Peyer's patch (tissue), 4 donors: ENCODE measurements at regions not wholly inside any gene's neighbourhood (a gene's known extent, or its start where the extent isn't known, plus 50 kb on each side); places are given as distances from the start of the nearest gene placed in this dataset.

Source experiments
- DNase-seq, 3 donors: peaks; one replicate each; pipeline ENCODE4 v3.0.0-alpha.2; 2017 to 2019
- H3K27ac ChIP-seq, 4 donors: fragments of 200-600 bp; sonication (generic); one replicate each; pipeline ENCODE4 v1.5.1; 2016 to 2019
- H3K27me3 ChIP-seq, 2 donors: fragments of 200-600 bp; sonication (generic); one replicate each; pipeline ENCODE4 v1.5.1; 2019
- H3K36me3 ChIP-seq, 3 donors: fragments of 200-600 bp; sonication (generic); one replicate each; pipeline ENCODE4 v1.5.1; 2016 to 2019
- H3K4me1 ChIP-seq, 4 donors: fragments of 200-600 bp; sonication (generic); one replicate each; pipeline ENCODE4 v1.5.1; 2016 to 2019
- H3K4me3 ChIP-seq, 4 donors: fragments of 200-600 bp; sonication (generic); 1 replicate in 3 of 4; 2 replicates in 1 of 4; pipeline ENCODE4 v1.5.1; 2016 to 2019; ENCODE audit warnings: mild to moderate bottlenecking in 1 of 4
- H3K9me3 ChIP-seq, 4 donors: fragments of 200-600 bp; sonication (generic); one replicate each; pipeline ENCODE4 v1.5.1; 2016 to 2019; ENCODE audit warnings: mild to moderate bottlenecking in 1 of 4
- POLR2A ChIP-seq, 2 donors: fragments of 450-650 bp; IDR thresholded peaks; one replicate each; pipeline ENCODE4 v1.5.1; 2017; ENCODE audit warnings: antibody characterized with exemption in 2 of 2, mild to moderate bottlenecking in 2 of 2, moderate library complexity in 2 of 2
- TF ChIP-seq, protein P1 (sequence below), 6 experiments: fragments of 450-650 bp in 4 of 6; fragments of 200-600 bp in 2 of 6; sonication (generic) in 1 of 6; IDR thresholded peaks; one replicate each; pipeline ENCODE4 v1.5.1; 2017 to 2019; ENCODE audit warnings: antibody characterized with exemption in 6 of 6, mild to moderate bottlenecking in 3 of 6, moderate library complexity in 1 of 6

DNA sequence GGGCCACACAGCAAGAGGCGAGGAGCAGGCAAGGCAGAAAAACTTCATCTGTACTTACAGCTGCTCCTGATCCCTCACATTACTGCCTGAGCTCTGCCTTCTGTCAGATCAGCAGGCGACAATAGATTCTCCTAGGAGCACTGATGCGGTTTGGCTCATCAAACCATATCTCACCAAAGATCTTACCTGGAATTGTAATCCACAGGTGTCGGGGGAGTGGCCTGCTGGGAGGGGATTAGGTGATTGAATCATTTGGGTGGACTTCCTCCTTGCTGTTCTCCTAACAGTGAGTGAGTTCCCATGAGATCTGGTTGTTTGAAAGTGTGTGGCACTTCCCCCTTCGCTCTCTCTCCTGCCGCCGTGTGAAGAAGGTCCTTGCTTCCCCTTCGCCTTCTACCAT, 647.3 kb downstream of the SOCS6 start:
- Histone ChIP-seq H3K9me3 (no peaks in the 10 kb centered on the region), H3K4me3 (no peak overlapping the region), H3K4me1 (no peaks in the 10 kb centered on the region), H3K27ac (no peak overlapping the region), H3K36me3 (no peaks in the 10 kb centered on the region), H3K27me3 (no peaks in the 10 kb centered on the region)
- TF ChIP-seq, protein P1, sequence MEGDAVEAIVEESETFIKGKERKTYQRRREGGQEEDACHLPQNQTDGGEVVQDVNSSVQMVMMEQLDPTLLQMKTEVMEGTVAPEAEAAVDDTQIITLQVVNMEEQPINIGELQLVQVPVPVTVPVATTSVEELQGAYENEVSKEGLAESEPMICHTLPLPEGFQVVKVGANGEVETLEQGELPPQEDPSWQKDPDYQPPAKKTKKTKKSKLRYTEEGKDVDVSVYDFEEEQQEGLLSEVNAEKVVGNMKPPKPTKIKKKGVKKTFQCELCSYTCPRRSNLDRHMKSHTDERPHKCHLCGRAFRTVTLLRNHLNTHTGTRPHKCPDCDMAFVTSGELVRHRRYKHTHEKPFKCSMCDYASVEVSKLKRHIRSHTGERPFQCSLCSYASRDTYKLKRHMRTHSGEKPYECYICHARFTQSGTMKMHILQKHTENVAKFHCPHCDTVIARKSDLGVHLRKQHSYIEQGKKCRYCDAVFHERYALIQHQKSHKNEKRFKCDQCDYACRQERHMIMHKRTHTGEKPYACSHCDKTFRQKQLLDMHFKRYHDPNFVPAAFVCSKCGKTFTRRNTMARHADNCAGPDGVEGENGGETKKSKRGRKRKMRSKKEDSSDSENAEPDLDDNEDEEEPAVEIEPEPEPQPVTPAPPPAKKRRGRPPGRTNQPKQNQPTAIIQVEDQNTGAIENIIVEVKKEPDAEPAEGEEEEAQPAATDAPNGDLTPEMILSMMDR (IDR thresholded peaks at IDR 0.05), result no peak
- no peak for TF ChIP-seq POLR2A (IDR thresholded peaks at IDR 0.05)
- no peak for DNase-seq

DNA sequence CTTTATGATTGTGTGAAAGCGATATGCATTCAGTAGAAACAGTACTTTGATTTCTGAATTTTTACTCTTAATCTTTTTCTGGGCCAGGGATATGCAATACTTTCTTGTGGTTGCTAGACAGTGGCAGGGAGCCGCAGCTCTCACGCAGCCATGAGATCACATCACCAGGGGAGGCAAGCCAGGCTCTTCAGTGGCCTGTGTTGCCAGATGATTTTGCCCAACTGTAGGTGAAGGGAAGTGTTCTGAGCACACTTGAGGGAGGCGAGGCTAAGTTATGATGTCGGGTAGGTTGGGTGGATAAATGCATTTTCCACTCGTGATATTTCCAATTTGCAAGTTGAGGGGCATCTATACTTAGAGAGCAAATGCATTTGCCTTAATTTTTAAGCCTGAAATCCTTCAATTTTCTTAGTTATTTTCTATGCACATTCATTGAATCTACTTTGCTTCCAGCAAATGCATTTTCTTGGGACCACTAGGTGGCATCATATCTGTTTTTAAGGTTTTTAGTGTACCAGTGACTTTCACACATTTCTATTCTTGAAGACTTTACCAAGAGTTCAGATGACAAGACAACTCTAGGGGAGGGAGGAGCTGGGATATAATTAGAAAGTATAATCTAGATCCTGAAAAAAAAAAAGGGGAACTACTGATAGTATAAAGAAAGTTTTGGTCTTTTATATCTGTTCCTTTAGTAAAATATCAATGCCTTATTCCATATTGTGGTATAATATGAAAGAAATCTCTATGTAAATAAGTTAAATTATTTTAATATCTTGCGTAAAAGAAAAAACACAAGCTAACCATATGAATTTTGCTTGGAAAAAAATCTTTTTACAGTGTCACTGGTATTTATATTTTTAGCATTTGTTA, 643.3 kb downstream of the SOCS6 start:
- H3K27me3 ChIP-seq, result no peaks in the 10 kb centered on the region
- H3K36me3 ChIP-seq, result no peaks in the 10 kb centered on the region
- H3K9me3 ChIP-seq, result no peaks in the 10 kb centered on the region
- no peak overlapping the region for H3K4me3 ChIP-seq
- DNase-seq, result no peak
- no peak for TF ChIP-seq POLR2A (IDR thresholded peaks at IDR 0.05)
- TF ChIP-seq, protein P1 (IDR thresholded peaks at IDR 0.05), result peak in 4 of 6 experiments; percentile 12 to 27 (median 20)
- no peak overlapping the region for H3K27ac ChIP-seq
- no peaks in the 10 kb centered on the region for H3K4me1 ChIP-seq

DNA sequence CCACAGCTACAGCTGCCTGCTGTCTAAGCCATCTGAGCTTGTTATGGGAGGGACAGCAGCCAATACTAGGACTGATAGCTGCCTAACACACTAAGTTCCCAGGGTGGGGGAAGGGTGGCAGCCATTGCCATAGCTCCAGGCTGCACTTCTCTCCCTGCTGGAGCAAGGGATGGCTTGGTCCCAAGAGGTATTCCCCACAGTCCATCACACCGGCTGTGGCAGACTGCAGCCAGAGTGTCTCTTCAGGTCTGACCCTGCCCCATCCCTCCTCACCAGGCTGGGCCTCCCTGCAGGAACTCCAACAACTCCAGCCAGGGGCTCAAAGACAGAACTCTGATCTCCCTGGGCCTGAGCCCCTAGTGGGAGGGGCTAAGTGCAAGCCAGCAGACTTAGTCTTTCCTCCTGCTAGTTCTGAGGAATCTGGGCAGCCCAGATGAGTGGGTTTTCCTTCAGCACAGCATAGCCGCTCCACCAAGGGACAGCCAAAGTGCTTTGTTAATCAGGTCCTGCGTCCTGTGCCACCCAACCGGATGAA, 632.1 kb downstream of the SOCS6 start:
- Histone ChIP-seq H3K27ac (no peak overlapping the region), H3K4me1 (no peaks in the 10 kb centered on the region), H3K36me3 (no peaks in the 10 kb centered on the region), H3K4me3 (no peak overlapping the region), H3K27me3 (no peaks in the 10 kb centered on the region), H3K9me3 (no peaks in the 10 kb centered on the region)
- TF ChIP-seq POLR2A (IDR thresholded peaks at IDR 0.05), result no peak
- TF ChIP-seq, protein P1 (IDR thresholded peaks at IDR 0.05), result no peak
- no peak for DNase-seq

DNA sequence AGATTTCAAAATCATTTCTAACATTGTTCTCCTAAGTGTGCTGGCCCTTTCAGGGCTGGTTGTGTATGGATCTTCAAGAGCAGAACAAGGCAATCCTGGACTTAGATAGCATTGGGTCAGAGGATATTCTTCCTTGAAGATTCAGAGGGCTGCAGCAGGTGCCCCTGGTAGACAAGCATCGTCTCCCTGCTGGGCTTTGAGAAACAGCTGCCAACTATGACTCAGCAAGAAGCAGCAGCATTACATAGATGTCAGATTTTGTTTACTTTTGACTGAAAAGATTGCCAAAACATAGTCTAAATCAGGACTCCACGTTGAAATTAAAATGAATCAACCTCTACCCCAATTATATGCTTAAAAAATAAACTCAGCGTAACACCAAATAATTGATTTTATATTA, 618.8 kb downstream of the SOCS6 start:
- Histone ChIP-seq H3K4me1 (no peaks in the 10 kb centered on the region), H3K27ac (no peak overlapping the region), H3K9me3 (no peaks in the 10 kb centered on the region), H3K27me3 (no peaks in the 10 kb centered on the region), H3K36me3 (no peaks in the 10 kb centered on the region), H3K4me3 (no peak overlapping the region)
- DNase-seq, result no peak
- TF ChIP-seq POLR2A (IDR thresholded peaks at IDR 0.05), result no peak
- TF ChIP-seq, protein P1 (IDR thresholded peaks at IDR 0.05), result no peak

DNA sequence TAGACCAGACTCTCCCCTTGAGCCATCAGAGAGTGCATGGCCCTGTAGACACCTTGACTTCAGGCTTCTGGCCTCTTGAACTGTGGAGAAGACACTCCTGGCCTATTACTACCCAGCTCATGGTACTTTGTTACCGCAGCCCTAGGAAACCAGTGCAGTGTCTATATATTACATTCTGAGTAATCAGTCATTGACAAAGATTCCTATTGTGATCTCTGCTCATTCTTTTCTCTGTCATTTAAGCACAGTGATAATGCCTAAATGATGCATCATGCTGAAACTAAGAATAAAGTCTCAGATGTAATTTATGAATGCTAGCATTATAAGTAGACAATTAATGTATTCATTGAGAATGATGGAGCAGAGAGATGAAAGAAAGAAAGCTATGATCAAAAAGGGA, 603.5 kb downstream of the SOCS6 start:
- Histone ChIP-seq H3K4me1 (no peaks in the 10 kb centered on the region), H3K27ac (no peak overlapping the region), H3K4me3 (no peak overlapping the region), H3K27me3 (no peaks in the 10 kb centered on the region), H3K9me3 (no peaks in the 10 kb centered on the region), H3K36me3 (no peaks in the 10 kb centered on the region)
- no peak for DNase-seq
- no peak for TF ChIP-seq POLR2A (IDR thresholded peaks at IDR 0.05)
- TF ChIP-seq, protein P1 (IDR thresholded peaks at IDR 0.05), result no peak
